ENCODE measurements at regions not wholly inside any gene's neighbourhood (a gene's known extent, or its start where the extent isn't known, plus 50 kb on each side); places are given as distances from the start of the nearest gene placed in this dataset.

- Histone ChIP-seq H3K27ac (ENCODE audit: low read depth in 2 of 2, low read length in 1 of 2) (peak overlapping the region; percentile 76 to 99), H3K27me3 (ENCODE audit: insufficient read depth) (no peaks in the 10 kb centered on the region), H3K4me3 (ENCODE audit: low read depth in 2 of 2, low read length in 1 of 2) (no peak overlapping the region), H3K9ac (peak overlapping the region; percentile 69; the same call in 1 of the 2 replicates), H3K79me2 (ENCODE audit: insufficient read depth) (no peaks in the 10 kb centered on the region), H4K20me1 (ENCODE audit: insufficient read depth) (no peaks in the 10 kb centered on the region), H2AFZ (ENCODE audit: low read depth) (no peak overlapping the region), H3K4me1 (ENCODE audit: control insufficient read depth in 1 of 2, insufficient read depth in 2 of 2, low read depth in 1 of 2, low read length in 1 of 2) (peaks cover 42 to 65% of the 10 kb centered on the region in 2 experiments), H3K36me3 (replicated peaks in 1 of 2; ENCODE audit: control insufficient read depth in 1 of 2, insufficient read depth in 2 of 2, low read length in 1 of 2) (no peaks in the 10 kb centered on the region), H3K4me2 (peak overlapping the region; percentile 75), H3K9me2 (no peaks in the 10 kb centered on the region), H3F3A (replicated peaks; ENCODE audit: insufficient read depth) (peaks cover 17% of the 10 kb centered on the region), H3K9me3 (no peaks in the 10 kb centered on the region)
- 5% methylated on average over 9 of the region's 10 CpGs for WGBS (ENCODE audit: low lambda C conversion rate)
- TF ChIP-seq EZH2phosphoT487 (IDR thresholded peaks at IDR 0.05; ENCODE audit: borderline replicate concordance, low read depth) (no peak), JUND (IDR thresholded peaks at IDR 0.05) (peak; percentile 95), SIN3A (IDR thresholded peaks at IDR 0.05; ENCODE audit: borderline replicate concordance, low read depth, low read length) (peak; percentile 70; the same call in 1 of the 2 replicates), USF2 (IDR thresholded peaks at IDR 0.05; ENCODE audit: borderline replicate concordance, low read depth, low read length) (no peak), TCF12 (IDR thresholded peaks at IDR 0.05) (peak; percentile 89), EP300 (IDR thresholded peaks at IDR 0.05; ENCODE audit: borderline replicate concordance in 1 of 2, low read depth in 1 of 2, low read length in 1 of 2) (peak in 1 of 2 experiments; percentile 89; a peak in 2 of 4 replicates), FOXJ3 (CRISPR knock-in tag; IDR thresholded peaks at IDR 0.05) (no peak), CHD2 (IDR thresholded peaks at IDR 0.05; ENCODE audit: low read length, partially characterized antibody) (no peak), RXRA (IDR thresholded peaks at IDR 0.05; ENCODE audit: borderline replicate concordance, low read depth) (peak; percentile 90), RCOR1 (IDR thresholded peaks at IDR 0.05; ENCODE audit: low read length) (no peak), REST (IDR thresholded peaks at IDR 0.05; ENCODE audit: low read depth, low read length) (peak; percentile 21; the same call in 1 of the 2 replicates), TEAD4 (IDR thresholded peaks at IDR 0.05; ENCODE audit: borderline replicate concordance, insufficient read depth) (peak; percentile 82; the same call in 1 of the 2 replicates), MXI1 (IDR thresholded peaks at IDR 0.05; ENCODE audit: low read depth, low read length) (no peak), ZBTB33 (IDR thresholded peaks at IDR 0.05; ENCODE audit: borderline replicate concordance, low read depth) (no peak), POLR2AphosphoS5 (IDR thresholded peaks at IDR 0.05; ENCODE audit: low read depth, low read length) (peak; percentile 81), ELF1 (IDR thresholded peaks at IDR 0.05) (peak; percentile 29; the same call in 1 of the 2 replicates), MAX (IDR thresholded peaks at IDR 0.05; ENCODE audit: low read depth) (peak; percentile 93), NFIC (IDR thresholded peaks at IDR 0.05; ENCODE audit: borderline replicate concordance) (peak; percentile 73), GATA2 (CRISPR knock-in tag; IDR thresholded peaks at IDR 0.05) (no peak), FOXM1 (IDR thresholded peaks at IDR 0.05; ENCODE audit: low read depth) (no peak), NRF1 (IDR thresholded peaks at IDR 0.05; ENCODE audit: low read depth, low read length) (no peak), MEF2A (IDR thresholded peaks at IDR 0.05; ENCODE audit: borderline replicate concordance, low read depth) (no peak; the same call in 1 of the 2 replicates), FOSL2 (IDR thresholded peaks at IDR 0.05; ENCODE audit: borderline replicate concordance, low read depth) (peak; percentile 97)
- TF ChIP-seq, protein P1, sequence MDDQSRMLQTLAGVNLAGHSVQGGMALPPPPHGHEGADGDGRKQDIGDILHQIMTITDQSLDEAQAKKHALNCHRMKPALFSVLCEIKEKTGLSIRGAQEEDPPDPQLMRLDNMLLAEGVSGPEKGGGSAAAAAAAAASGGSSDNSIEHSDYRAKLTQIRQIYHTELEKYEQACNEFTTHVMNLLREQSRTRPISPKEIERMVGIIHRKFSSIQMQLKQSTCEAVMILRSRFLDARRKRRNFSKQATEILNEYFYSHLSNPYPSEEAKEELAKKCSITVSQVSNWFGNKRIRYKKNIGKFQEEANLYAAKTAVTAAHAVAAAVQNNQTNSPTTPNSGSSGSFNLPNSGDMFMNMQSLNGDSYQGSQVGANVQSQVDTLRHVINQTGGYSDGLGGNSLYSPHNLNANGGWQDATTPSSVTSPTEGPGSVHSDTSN (IDR thresholded peaks at IDR 0.05), result peak; percentile 70
- DNase-seq, result no peak
- CTCF ChIA-PET, result interaction anchor here (0.9 to 1.7 kb wide), 4 partner anchors 15 to 272 kb away, joined by 3 to 7 read pairs (median 5); partner anchors contain the start of gene VEGFA
- POLR2A ChIA-PET, result interaction anchor here (1.1 to 1.5 kb wide), 2 partner anchors 10 to 18 kb away, joined by 3 read pairs; no protein-coding TSS in a partner anchor
Measured at GRCh38 chr6:44041461-44042260, 85.6 kb downstream of the MRPL14 start.

Data from SK-N-SH (cell line).